Loucy (cell line): ENCODE measurements at regions not wholly inside any gene's neighbourhood (a gene's known extent, or its start where the extent isn't known, plus 50 kb on each side); places are given as distances from the start of the nearest gene placed in this dataset.

Source experiments
- EZH2phosphoT487 ChIP-seq: fragments of 200-600 bp; IDR thresholded peaks from 2 replicates; pipeline ENCODE4 v1.6.1; 2018; ENCODE audit warnings: antibody characterized with exemption, mild to moderate bottlenecking, moderate library complexity, borderline replicate concordance
- TF ChIP-seq, protein P1 (sequence below): fragments of 200-600 bp; sonication (generic); conservative IDR thresholded peaks from 2 replicates; pipeline ENCODE4 v1.5.1; 2014; ENCODE audit warnings: mild to moderate bottlenecking, antibody characterized with exemption, low read length

DNA sequence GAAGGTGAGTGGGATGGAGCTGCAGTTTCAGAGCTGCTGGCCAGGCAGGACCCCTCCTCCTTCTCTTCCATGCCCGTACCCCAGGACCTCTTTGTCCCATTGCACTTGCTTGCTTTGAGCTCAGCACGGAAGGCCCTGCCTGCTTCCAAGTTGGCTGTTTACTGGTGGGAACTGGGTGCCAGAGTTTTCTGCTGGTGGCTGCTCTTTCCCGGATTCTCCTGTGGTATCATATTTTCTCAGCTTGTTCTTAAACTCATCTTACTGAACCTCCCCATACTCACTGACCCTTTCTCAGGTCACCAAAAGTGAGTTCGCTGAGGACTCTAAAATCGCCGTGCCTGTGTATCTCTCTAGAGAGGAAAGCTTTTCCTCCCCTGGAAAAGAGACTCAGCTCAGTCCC, 297.7 kb upstream of the TNP1 start:
- TF ChIP-seq, protein P1, sequence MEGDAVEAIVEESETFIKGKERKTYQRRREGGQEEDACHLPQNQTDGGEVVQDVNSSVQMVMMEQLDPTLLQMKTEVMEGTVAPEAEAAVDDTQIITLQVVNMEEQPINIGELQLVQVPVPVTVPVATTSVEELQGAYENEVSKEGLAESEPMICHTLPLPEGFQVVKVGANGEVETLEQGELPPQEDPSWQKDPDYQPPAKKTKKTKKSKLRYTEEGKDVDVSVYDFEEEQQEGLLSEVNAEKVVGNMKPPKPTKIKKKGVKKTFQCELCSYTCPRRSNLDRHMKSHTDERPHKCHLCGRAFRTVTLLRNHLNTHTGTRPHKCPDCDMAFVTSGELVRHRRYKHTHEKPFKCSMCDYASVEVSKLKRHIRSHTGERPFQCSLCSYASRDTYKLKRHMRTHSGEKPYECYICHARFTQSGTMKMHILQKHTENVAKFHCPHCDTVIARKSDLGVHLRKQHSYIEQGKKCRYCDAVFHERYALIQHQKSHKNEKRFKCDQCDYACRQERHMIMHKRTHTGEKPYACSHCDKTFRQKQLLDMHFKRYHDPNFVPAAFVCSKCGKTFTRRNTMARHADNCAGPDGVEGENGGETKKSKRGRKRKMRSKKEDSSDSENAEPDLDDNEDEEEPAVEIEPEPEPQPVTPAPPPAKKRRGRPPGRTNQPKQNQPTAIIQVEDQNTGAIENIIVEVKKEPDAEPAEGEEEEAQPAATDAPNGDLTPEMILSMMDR: no peak
- no peak for TF ChIP-seq EZH2phosphoT487
